AG10803 (cell line): ENCODE measurements at regions not wholly inside any gene's neighbourhood (a gene's known extent, or its start where the extent isn't known, plus 50 kb on each side); places are given as distances from the start of the nearest gene placed in this dataset.

ENCODE experiments used
- DNase-seq: peaks from one replicate; pipeline ENCODE4 v3.0.0; 2010; ENCODE audit warnings: low read depth
- H3K4me3 ChIP-seq: 2 replicates; pipeline ENCODE4 v1.5.1; 2011; ENCODE audit warnings: mild to moderate bottlenecking, low read length, control low read depth
- CTCF ChIP-seq: conservative IDR thresholded peaks from 2 replicates; pipeline ENCODE4 v1.5.1; 2011; ENCODE audit warnings: mild to moderate bottlenecking, low read length, control low read depth, inconsistent platforms

DNA sequence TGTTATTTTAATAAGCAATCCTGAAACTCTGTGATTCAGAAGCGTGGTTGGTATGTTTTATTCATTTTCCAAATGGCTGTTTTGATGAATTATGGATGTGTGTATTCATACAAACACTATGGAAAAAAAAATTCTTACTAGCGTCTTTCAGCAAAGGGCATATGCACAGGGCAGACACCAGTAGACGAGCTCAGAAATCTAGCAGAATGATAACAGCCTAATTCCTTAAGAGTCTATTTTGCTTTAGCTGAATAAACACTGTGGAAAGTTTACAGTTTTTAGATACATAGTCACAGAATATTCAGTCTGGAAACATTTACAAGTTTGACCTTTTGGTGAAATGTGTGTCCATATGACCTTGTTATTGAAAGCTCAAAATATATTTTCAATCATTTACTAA is 418.8 kb upstream of the LUZP2 start:
- no peak for TF ChIP-seq CTCF
- no peak for DNase-seq
- H3K4me3 ChIP-seq = no peak overlapping the region

DNA sequence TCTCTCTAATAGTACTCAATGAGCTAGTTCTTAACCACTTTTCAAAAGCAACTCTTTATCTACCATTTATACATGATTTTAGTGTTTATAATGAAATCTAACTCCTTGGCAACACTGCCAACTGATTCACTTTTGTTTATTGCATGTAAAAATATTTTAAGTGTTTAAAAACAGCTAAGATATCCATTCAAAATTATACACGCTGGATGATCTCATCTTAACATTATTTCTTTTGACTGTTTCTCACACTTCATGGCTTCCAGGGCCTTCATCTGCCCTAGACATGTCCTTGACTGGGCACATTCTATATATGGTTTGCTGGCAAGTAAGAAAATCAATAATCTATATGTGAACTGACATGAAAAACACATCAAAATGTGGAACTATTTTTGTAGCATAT is 414.6 kb upstream of the LUZP2 start:
- H3K4me3 ChIP-seq = no peak overlapping the region
- DNase-seq = no peak
- TF ChIP-seq CTCF = no peak

- no peak overlapping the region for H3K4me3 ChIP-seq
- no peak for TF ChIP-seq CTCF
- no peak for DNase-seq
Measured at GRCh38 chr11:24082860-24083259, 414.0 kb upstream of the LUZP2 start.

GRCh38 chr11:24084956-24085355 is 411.9 kb upstream of the LUZP2 start:
- DNase-seq = no peak
- H3K4me3 ChIP-seq = no peak overlapping the region
- no peak for TF ChIP-seq CTCF

- DNase-seq = no peak
- TF ChIP-seq CTCF = no peak
- H3K4me3 ChIP-seq = no peak overlapping the region
Measured at GRCh38 chr11:24086921-24087320, 409.9 kb upstream of the LUZP2 start.

GRCh38 chr11:24091594-24091993 is 405.3 kb upstream of the LUZP2 start:
- no peak overlapping the region for H3K4me3 ChIP-seq
- no peak for DNase-seq
- no peak for TF ChIP-seq CTCF

GRCh38 chr11:24093375-24093774 is 403.5 kb upstream of the LUZP2 start:
- no peak overlapping the region for H3K4me3 ChIP-seq
- no peak for TF ChIP-seq CTCF
- DNase-seq = no peak
